ENCODE measurements at regions not wholly inside any gene's neighbourhood (a gene's known extent, or its start where the extent isn't known, plus 50 kb on each side); places are given as distances from the start of the nearest gene placed in this dataset.
"Not testable (repeated sequence)": the region's sequence is repeated elsewhere in the genome, so short reads cannot be mapped to it uniquely, and the experiment has no call there.

DNA sequence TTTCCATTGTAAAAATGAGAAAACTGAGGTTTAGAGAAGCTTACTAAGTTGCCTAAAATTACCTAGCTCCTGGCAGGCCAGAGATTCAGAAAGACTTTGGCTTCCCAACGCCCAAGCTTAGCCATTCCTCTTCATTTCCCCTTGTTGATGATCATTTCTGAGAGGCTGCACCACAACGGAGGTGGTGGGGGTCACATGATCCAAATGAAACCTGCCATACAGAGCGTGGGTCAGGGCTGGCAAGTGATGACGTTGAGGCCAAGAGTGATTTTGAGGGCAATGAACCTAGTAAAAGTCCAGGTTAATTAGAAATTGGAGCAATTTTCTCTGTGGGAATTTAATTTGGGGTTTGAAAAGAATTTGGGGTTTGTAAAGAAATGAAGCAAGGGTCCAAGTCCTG, 109.9 kb downstream of the TMEM182 start:
- DNase-seq = no peak

DNA sequence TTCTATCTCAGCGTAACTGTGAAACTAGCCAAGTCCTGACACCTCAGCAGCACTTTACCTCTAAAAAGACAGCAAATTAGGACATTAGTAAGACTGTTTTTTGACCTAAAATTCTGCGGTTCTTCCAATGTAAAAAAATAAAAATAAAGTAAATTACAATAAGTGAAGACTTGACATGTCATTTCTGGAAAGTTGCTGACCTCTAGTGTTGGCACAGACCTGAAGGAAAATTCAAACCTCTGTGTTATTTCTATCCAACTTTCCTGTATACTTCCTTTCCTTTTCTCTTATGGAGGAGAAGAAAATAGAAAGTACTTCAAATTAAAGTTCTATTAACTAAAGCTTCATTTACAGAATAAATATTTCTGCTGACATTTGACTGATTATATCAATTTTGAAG, 110.6 kb downstream of the TMEM182 start:
- peak; percentile 7 for DNase-seq

DNA sequence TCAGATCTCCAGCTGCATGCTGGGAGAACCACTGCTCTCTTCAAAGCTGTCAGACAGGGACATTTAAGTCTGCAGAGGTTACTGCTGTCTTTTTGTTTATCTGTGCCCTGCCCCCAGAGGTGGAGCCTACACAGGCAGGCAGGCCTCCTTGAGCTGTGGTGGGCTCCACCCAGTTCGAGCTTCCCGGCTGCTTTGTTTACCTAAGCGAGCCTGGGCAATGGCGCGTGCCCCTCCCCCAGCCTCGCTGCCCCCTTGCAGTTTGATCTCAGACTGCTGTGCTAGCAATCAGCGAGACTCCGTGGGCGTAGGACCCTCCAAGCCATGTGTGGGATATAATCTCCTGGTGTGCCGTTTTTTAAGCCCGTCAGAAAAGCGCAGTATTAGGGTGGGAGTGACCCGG, 117.7 kb downstream of the TMEM182 start:
- DNase-seq = not testable (repeated sequence)

DNA sequence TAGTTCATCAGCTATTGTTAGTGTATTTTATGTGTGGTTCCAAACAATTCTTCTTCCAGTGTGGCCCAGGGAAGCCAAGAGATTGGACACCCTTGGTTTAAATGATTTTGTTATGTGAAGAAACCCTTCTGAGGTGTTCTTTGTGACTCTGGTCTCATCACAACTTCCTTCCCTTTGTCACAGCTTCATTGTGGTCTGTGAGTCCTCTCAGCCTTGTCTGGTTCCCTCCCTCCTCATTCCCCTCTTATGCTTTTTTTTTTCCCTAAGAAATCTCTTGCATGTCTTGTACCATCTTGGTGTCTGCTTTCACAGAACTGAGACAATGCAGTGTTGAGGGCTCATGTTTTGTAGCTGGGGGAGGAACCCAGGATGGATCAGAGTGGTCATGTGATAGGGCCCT, 118.9 kb downstream of the TMEM182 start:
- peak; percentile 50 for DNase-seq

DNA sequence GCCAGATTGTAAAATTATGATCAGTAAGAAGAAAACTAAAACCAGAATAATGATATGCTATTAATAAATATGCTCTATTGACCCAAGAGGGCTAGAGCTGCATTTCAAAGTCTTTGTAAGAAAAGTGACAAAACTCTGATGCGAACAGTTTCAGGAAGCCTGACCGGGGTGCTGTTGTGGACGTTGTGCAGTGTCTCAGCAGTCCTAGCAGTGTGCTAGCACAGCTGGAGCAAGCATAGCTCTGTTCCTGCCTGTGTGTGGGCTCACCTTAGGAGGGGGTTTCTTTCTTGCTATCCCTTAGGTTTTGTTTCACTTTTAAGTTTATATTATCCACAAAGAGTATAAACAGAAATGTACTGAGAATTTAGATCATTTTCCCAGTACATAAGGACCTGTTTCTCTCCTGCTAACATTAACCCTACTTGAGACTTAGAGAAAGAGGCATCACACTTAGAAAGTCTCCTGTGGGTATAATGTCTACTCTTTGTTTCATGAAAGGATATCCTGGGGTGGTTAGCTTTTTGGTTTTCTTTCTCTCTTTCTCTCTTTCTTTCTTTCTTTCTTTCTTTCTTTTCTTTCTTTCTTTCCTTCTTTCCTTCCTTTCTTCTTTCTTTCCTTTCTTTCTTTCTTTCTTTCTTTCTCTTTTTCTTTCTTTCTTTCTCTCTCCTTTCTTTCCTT, 124.5 kb downstream of the TMEM182 start:
- DNase-seq = peak; percentile 16

DNA sequence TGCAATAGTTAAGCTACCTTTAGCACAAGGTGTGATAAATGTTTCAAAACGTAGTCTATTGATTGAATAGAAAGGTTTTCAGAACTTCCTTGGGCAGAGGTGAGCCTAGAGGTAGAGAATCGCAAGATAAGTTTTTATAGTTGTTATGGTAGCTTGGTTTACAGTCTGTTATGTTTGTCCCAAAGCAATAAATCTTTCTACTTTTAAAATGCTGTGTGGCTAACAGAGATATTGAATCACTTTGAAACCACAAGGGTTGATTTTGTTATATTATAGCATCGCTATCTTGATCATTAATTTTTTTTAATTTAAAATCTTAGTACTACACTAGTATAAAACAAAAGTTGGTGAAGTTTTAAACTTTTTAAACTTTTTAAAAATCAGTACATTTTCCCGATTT, 126.7 kb downstream of the TMEM182 start:
- no peak for DNase-seq

DNA sequence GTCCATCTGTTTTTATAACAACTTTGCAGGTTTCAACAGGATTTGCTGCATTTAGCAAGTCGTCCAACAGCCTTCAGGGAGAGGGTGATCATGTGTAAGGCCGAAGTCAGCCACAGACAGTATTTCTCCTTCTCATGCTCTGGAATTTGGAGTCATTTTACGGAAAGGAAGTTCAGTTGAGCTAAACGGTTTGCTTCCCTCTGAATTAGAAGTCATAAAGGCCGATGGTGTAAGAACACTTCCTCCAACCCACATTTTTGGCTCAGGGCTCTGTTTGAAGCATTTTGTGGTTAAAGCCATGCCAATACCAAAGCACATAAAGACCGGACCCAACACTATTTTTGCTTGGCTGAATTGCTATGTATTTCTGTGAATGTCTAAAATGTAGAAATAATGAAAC, 129.5 kb downstream of the TMEM182 start:
- DNase-seq = peak; percentile 99

DNA sequence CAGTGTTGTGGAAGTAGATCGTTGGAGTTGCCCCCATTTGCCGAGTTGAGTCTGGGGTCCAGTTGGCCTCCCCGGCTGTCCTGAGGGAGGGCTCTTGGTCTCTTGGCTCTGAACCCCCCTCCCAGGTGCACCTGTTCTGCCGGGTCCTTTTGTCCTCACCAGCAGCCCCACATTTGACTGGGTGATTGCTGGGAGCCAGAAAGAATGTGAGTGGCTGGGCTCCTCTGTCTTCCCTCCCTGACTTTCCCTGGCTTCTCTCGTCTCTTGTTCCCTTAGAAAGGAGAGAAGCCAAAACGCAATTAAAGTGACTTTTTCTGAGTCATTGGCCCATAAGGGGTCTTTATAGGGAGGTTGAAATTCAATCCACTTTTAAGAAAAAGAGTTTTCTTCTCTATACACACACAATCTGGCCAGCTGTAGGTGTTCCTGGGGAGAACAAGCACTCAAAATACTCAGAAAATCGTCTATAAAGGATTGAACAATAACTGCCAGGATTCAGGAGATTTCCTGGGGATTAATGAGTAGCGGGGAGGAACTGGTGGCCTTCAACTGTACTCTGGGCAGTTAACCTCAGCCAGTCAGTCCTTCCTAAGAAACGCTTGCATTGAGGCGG, 131.0 kb downstream of the TMEM182 start:
- peak; percentile 92 for DNase-seq

DNA sequence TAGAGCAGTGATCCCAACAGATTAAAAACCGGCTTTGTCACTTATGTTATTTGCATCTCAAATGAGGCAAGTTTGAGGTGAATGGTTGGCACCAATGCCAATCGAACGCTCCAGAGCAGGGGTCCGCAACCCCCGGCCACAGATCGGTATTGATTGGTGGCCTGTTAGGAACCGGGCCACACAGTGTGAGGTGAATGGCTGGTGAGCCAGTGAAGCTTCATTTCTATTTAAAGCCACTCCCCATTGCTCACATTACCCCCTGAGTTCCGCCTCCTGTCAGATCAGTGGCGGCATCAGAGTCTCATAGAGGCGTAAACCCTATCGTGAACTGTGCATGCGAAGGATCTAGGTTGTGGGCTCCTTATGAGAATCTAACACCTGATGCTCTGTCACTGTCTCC, 132.0 kb downstream of the TMEM182 start:
- no peak for DNase-seq

DNA sequence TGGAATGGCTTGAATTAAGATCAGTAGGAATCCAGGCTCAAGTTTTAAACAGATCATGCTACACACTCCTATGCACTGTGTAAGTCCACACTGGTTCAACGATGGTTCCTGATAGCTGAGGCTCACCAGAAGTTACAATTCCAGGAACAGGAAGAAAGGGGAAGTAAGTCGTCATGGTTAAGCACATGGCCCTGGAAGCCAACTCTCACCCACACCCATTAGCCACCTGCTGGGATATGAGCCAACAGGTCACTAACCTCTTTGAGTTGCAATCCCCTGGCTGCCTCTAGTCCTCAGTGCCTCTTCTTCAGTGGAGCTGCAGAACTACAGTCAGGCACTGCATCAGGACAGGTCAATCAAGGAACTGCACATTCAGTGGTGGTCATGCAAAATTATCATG, 133.5 kb downstream of the TMEM182 start:
- DNase-seq = peak; percentile 97

DNA sequence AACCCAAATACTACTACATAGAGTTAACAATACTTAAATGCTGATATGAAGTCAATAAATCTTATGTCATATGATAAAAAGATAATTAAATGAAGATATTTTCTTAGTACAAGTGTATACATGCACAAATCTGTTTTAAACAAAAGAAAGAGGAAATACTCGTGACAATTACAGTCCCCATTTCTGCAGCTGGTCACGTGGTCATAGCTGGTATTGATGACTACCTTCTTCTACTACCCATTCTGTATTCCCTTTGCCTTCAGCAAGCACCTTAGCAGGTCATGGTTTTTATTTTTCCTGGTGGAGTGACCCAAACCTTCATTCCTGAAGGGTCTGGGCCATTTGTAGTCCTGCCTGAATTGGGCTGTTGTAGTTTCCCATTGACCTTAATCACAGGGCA, 147.4 kb downstream of the TMEM182 start:
- not testable (repeated sequence) for DNase-seq

DNA sequence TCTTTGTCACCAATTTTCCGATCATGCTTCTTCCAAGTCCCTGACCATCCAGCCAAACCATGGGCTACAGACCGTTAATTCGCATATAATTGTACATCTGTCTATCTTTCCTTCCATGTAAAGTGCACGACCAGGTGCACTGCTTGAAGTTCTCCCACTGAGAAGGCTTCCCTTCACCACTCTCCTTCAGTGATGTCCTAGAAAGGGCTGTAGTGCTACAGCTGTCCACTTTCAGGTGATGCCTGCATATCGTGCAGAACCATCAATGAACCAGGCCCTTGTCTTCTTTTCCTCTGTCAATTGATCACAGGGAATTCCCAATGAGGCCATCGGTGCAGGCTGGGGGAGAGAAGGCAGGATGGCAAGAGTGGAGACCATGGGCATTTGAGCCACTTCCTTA, 148.9 kb downstream of the TMEM182 start:
- DNase-seq = no peak

DNA sequence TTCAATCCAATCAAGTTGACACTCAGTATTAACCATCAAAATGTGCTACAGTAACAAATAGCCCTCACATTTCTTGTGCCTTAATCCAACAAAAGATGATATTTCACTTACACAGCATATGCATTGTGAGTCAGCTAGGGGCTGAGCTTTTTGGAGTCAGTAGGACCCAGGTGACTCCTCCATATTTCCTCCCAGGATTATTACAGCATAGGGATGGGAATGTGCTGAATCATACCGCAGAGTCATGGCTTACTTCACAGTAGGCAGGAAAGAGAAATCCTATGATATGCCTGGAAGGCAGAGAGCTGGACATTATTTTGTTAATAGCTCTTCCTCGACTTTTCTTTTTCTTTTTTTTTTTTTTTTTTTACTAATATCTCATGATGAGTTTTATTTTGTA, 153.3 kb downstream of the TMEM182 start:
- no peak for DNase-seq

DNA sequence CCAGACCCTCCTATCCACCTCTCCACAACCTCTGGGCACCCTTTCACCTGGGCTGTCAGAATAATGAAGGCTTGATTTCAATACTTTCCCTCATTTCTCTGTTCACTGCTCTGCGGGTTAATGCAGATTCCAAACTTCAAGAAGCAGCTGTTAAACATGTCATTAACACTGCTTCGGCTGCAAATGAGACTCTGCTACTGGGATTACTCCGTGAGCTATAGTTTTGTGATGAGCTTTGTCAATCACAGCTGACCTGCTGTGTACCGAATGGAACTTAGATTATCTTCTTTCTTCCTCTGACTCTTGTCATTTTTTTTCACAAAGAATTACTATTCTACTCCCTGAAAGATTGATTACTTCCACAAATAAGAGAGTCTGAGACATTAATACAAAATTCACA, 160.5 kb downstream of the TMEM182 start:
- no peak for DNase-seq

DNA sequence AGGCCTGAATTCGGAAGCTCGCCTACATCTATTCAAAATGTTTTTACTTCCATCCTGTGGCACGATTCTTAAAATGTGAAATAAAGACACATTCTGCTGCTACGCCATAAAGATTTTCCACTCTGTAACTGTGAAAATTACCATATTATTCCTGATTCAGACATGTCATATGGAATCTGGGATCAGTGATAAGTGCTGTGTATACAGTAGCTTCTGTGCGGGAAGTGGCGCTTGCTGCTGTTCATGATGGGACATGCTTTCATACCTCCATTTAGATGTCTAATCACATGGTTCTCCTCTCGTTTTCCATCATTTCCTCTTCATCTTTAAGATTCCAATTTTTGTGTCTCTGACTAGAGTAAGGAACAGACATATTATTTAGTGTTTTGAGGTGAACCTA, 163.2 kb downstream of the TMEM182 start:
- DNase-seq = no peak

DNA sequence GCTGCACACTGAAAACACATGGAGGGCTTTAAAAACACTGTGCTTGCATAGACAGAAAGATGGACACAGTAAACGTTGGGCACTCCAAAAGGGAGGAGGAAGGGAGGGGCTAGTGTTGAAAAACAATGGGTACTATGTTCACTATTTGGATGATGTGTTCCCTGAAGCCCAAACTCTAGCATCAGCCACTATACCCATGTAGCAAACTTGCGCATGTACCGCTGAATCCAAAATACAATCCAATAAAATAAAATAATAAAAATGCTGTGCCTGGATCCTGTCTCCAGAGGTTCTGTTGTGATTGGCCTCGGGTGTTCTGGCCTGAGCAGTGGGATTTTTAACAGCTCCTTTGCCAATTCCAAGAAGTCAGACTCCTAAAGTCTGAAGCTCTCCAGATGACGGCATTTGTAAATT, 166.0 kb downstream of the TMEM182 start:
- DNase-seq = no peak

DNA sequence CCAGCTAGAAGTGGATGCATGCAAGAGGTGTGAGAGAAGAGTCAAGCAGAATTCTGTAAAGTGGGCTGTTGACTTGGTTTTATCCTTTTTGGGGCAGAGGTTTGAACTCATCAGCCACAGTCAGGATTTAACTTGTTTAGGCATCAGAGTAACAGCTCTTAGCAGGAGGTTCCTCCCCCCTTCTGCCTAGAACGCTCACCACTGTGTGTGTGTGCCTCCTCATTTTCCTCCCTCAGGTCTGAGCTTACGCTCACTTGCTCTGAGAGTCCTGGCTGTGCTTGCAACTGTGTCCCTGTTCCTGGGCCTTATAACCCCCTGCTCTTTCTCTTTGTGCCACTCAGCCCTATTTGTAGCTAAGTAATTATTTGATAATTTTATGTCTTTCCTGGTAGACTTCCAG, 167.9 kb downstream of the TMEM182 start:
- no peak for DNase-seq

DNA sequence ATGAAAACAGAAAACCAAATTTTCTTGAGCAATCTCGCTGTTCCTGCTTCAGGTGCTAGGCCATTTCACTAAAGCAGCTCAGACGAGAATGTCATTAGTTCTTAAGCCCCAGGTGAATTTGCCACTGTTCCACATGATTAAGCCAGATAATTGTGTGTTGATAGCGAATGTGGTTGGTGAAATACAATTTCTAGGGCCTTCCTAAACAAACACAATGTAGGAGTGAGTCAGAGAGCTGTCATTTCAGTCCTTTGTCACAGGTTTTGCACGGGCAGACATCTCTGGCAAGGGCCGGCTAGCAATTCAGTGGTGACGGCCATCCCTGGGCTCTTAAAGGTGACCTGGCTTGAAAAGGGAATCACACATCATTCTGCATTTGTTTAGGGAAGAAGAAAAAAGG, 170.7 kb downstream of the TMEM182 start:
- DNase-seq = no peak

DNA sequence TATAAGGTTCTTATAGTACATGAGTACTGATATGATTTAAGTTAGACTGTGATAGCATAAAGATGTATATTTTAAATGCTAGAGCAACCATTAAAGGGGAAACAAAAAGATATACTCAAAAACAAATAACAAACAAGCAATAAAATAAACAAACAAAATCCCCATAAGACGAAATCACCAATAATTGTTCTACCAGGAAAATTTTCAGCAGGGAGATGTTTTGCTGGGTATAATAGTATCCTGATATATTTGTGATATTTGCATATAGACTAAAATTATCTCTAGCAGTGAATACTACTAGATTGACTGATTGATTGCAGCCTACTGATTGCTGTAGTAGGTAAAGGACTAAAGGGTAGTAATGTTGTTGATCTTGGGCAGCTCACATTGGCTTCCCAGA, 177.4 kb downstream of the TMEM182 start:
- DNase-seq = no peak

DNA sequence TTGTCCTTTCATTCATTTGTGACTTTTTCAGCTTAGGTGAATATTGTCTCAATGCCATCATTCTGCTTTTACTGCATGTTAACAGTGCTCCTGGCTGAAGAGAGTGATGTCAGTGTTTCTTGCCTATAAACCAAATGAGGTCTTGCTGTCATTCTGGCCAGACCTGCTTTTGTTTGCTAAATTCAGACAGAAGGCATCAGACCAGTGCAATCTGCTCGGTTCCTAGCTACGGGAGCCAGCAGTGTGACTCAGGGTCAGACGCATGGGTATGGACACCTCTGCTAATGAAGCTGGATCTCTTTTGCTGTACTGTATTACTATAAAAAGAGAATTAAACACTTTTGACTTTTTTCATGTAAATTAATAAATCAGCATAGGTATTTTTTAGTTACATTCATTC, 178.9 kb downstream of the TMEM182 start:
- DNase-seq = no peak

DNA sequence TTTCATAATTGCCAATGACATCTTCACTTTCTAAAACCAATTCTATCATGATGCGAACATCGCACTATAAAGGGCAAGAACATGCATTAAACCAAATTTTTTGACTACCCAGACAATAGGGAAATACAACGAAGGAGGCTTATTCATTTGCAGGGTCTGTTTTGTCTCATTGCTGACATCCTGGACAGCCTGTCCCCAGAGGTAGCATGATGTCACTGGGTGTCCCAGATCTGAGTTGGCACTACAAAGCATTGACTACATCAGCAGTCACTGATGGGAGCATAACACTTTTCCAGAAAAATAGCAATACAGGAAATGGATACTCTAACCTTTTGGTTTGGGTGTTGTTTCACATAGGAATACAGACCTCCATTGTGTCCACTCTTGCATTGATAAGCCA, 180.3 kb downstream of the TMEM182 start:
- no peak for DNase-seq

DNA sequence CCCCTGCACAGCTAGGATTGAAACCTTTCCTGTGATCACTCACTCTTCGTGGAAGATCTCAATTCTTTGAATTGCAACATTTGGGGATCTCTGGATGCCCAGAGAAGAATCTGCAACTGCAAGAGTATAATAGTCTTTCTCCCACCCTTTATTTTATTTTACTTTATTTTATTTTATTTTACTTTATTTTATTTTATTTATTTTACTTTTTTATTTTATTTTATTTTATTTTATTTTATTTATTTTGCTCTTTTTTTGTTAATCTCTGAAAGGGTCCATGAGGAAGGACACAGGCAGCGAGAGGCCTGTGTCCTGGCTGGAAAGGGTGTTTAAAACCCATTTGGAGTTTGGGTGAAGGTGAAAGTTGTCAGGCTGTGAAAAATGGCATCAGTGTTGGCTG, 181.4 kb downstream of the TMEM182 start:
- DNase-seq = no peak

DNA sequence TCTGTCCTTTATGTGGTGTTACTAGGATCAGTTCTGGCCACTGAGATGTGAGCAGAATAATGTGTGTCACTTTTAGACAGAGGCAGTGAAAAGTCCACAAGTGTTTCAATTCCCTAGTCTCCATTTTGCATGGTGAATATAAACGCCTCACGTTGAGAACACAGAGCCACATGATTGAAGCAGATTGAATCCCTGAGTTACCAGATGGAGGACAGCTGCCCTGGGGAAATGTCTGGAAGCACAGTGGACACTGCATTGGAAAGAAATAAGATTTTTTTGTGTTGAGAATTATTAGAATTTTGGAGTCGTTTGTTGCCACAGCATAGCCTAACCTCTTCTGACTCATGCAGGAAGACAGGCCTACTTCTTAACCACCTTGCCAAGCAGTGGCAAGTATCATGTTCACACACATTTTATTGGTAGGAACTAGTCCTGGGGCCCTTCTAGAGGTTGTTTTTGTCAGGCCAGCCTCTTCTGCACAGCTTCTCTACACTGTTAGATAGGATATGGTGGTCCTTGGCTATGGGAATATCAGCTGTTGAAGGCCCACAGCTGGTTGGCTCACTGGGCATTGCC, 188.6 kb downstream of the TMEM182 start:
- DNase-seq = peak; percentile 25

DNA sequence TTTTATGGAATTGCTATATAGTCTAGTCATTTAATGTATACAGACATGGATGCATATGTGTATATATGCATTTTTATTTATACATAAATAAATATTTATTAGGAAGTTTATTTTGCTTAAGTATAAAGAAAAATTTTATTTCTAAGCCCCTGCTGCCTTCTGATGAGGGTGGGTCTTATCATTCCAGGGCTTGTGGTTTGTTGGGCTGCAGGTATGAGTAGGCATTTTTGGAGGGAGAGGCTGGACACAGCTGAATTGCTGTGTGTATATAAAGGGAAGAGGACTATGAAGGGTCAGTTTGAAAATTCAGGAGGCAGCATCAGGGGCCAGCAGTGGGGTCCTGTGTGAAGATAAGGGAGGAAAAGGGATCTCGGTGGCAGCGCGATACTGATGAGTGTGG, 189.4 kb downstream of the TMEM182 start:
- no peak for DNase-seq

DNA sequence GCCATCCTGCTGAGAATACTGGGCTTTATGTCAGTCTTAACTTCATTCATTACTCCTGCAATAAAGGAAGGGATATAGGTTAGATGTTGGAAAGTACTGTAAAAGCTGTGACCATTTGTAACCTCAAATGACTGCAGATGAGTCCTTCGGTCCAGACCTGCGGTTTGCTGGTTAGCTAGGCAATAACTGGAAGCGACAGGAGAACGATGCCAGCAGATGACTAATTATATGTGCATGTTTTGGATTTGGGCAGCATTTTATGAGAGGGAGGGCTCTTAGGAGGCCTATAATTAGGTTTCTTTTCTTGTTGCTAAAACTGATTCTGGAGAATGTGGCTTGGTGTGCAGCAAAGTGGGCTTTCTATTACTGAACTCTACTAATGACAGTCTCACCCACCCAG, 205.6 kb downstream of the TMEM182 start:
- DNase-seq = peak; percentile 6
